A549 (cell line): ENCODE measurements at regions not wholly inside any gene's neighbourhood (a gene's known extent, or its start where the extent isn't known, plus 50 kb on each side); places are given as distances from the start of the nearest gene placed in this dataset.

Experiments used
- ATAC-seq, 2 experiments: fragments of 200-7000 bp in 1 of 2; fragments of >200 bp in 1 of 2; cut with Nextera tagmentation in 1 of 2; cut with Tn5 transposase in 1 of 2; 3 replicates each; pipeline versions ENCODE4 v1.8.0 to v1.9.1; 2018 to 2020; ENCODE audit warnings: mild to moderate bottlenecking in 1 of 2, moderate library complexity in 1 of 2
- CTCF ChIA-PET: fragments of 300-600 bp; sonication (Branson Sonifier 250); formaldehyde crosslinking; extraction: SDS; loops from one replicate; lab custom pipeline; 2021; ENCODE audit warnings: antibody characterized with exemption, inconsistent platforms; lab: Yijun Ruan, JAX
- POLR2A ChIA-PET: fragments of 350-600 bp; formaldehyde crosslinking; extraction: SDS; loops from one replicate; lab custom pipeline; 2021; ENCODE audit warnings: antibody characterized with exemption, inconsistent platforms; lab: Yijun Ruan, JAX
- DNase-seq, 2 experiments: peaks; one replicate each; pipeline versions ENCODE4 v3.0.0 to v3.0.0-alpha.2; 2011 to 2016; ENCODE audit warnings: low read depth in 1 of 2, low spot score in 1 of 2
- FAIRE-seq: peaks from 2 replicates; lab custom pipeline; 2011; peaks lifted over from hg19 to GRCh38; lab: Jason Lieb, UNC
- H3K27ac ChIP-seq, 2 experiments: fragments of >200 bp; sonication (Bioruptor Twin); formaldehyde crosslinking; 3 replicates each; pipeline ENCODE4 v1.5.1; 2016 to 2017
- H3K4me1 ChIP-seq: fragments of >200 bp; sonication (Bioruptor Twin); formaldehyde crosslinking; 3 replicates; pipeline ENCODE4 v1.6.1; 2016
- H3K4me2 ChIP-seq: fragments of >200 bp; sonication (Bioruptor Twin); formaldehyde crosslinking; 3 replicates; pipeline ENCODE4 v1.6.1; 2016
- H3K4me3 ChIP-seq: fragments of >200 bp; sonication (Bioruptor Twin); formaldehyde crosslinking; 3 replicates; pipeline ENCODE4 v1.5.1; 2016
- H3K9me3 ChIP-seq: fragments of >200 bp; sonication (Bioruptor Twin); formaldehyde crosslinking; 3 replicates; pipeline ENCODE4 v1.6.1; 2016
- BHLHE40 ChIP-seq: IDR thresholded peaks from 2 replicates; pipeline ENCODE4 v1.6.1; 2012; ENCODE audit warnings: low read depth, low read length, inconsistent platforms
- CHD4 ChIP-seq: fragments of 200-600 bp; sonication (generic); IDR thresholded peaks from 2 replicates; pipeline ENCODE4 v1.6.1; 2016; ENCODE audit warnings: antibody characterized with exemption, mild to moderate bottlenecking, borderline replicate concordance
- EHMT2 ChIP-seq: fragments of 200-600 bp; sonication (generic); IDR thresholded peaks from 2 replicates; pipeline ENCODE4 v1.6.1; 2016; ENCODE audit warnings: antibody characterized with exemption, low read depth, mild to moderate bottlenecking, moderate library complexity
- ELK1 ChIP-seq: fragments of 150-350 bp; IDR thresholded peaks from 2 replicates; pipeline ENCODE4 v1.6.1; 2014; ENCODE audit warnings: low read depth, mild to moderate bottlenecking, low read length
- ESRRA ChIP-seq: fragments of 150-350 bp; IDR thresholded peaks from 2 replicates; pipeline ENCODE4 v1.6.1; 2014; ENCODE audit warnings: mild to moderate bottlenecking, low read length, borderline replicate concordance
- HOXB13 ChIP-seq: fragments of 250-450 bp; sonication (Bioruptor Pico); IDR thresholded peaks from 2 replicates; pipeline ENCODE4 v1.5.0; 2020; ENCODE audit warnings: low read depth, mild to moderate bottlenecking, moderate library complexity
- HOXB5 ChIP-seq: fragments of 250-450 bp; sonication (Bioruptor Pico); IDR thresholded peaks from 2 replicates; pipeline ENCODE4 v1.5.0; 2020; ENCODE audit warnings: mild to moderate bottlenecking, moderate library complexity
- MAZ ChIP-seq: fragments of 150-350 bp; IDR thresholded peaks from 2 replicates; pipeline ENCODE4 v1.6.1; 2014; ENCODE audit warnings: antibody characterized with exemption, low read depth, low read length, borderline replicate concordance
- MYC ChIP-seq: IDR thresholded peaks from 2 replicates; pipeline ENCODE4 v1.6.1; 2012; ENCODE audit warnings: mild to moderate bottlenecking, inconsistent platforms, low read length, improper control_type of control experiment, borderline replicate concordance
- NPAS2 ChIP-seq: fragments of 250-450 bp; sonication (Bioruptor Pico); IDR thresholded peaks from 2 replicates; pipeline ENCODE4 v1.8.0; 2022; ENCODE audit warnings: mild to moderate bottlenecking, moderate library complexity, borderline replicate concordance
- POLR2A ChIP-seq: IDR thresholded peaks from 2 replicates; pipeline ENCODE4 v1.6.1; 2012; ENCODE audit warnings: mild to moderate bottlenecking, low read length
- RARB ChIP-seq: fragments of 250-450 bp; sonication (Bioruptor Pico); IDR thresholded peaks from 2 replicates; pipeline ENCODE4 v1.8.0; 2021; ENCODE audit warnings: mild to moderate bottlenecking, moderate library complexity
- RFX5 ChIP-seq: fragments of 450-650 bp; IDR thresholded peaks from 2 replicates; pipeline ENCODE4 v1.7.1; 2014; ENCODE audit warnings: antibody characterized with exemption, mild to moderate bottlenecking, moderate library complexity
- RNF2 ChIP-seq: fragments of 200-600 bp; sonication (generic); IDR thresholded peaks from 2 replicates; pipeline ENCODE4 v1.6.1; 2016; ENCODE audit warnings: low read depth, mild to moderate bottlenecking, antibody characterized with exemption, moderate library complexity, borderline replicate concordance
- SMC3 ChIP-seq: fragments of >200 bp; sonication (Bioruptor Twin); formaldehyde crosslinking; IDR thresholded peaks from 3 replicates; pipeline ENCODE4 v1.6.1; 2018; ENCODE audit warnings: inconsistent platforms
- TP53 ChIP-seq: fragments of 250-450 bp; sonication (Bioruptor Pico); IDR thresholded peaks from 2 replicates; pipeline ENCODE4 v1.5.0; 2021; ENCODE audit warnings: mild to moderate bottlenecking, moderate library complexity
- ZC3H11A ChIP-seq: fragments of 450-650 bp; IDR thresholded peaks from 2 replicates; pipeline ENCODE4 v1.6.1; 2014; ENCODE audit warnings: antibody characterized with exemption, mild to moderate bottlenecking
- ZNF302 ChIP-seq: fragments of 250-450 bp; sonication (Bioruptor Pico); IDR thresholded peaks from 2 replicates; pipeline ENCODE4 v1.9.0; 2021; ENCODE audit warnings: inconsistent platforms, mild to moderate bottlenecking, moderate library complexity
- WGBS: methylation state at CpG from one replicate; pipeline ENCODE4 v1.1.6; 2017; ENCODE audit errors: missing lambda C conversion rate; 5-methylcytosine and 5-hydroxymethylcytosine counted together
- TF ChIP-seq, protein P1 (sequence below): fragments of 200-600 bp; sonication (generic); IDR thresholded peaks from 2 replicates; pipeline ENCODE4 v1.6.1; 2016; ENCODE audit warnings: antibody characterized with exemption, mild to moderate bottlenecking, moderate library complexity

GRCh38 chr18:78709261-78709809 lies 270.3 kb upstream of the SALL3 start:
- Histone ChIP-seq H3K4me3 (no peak overlapping the region), H3K4me1 (no peaks in the 10 kb centered on the region)
- TF ChIP-seq ESRRA = no peak
- TF ChIP-seq HOXB13 = no peak
- no peak for TF ChIP-seq NPAS2 (CRISPR knock-in tag)
- TF ChIP-seq RARB (CRISPR knock-in tag) = no peak
- TF ChIP-seq RNF2 = no peak
- TF ChIP-seq, all 56 proteins: peak for 0
- no peak for DNase-seq
- H3K27ac ChIP-seq = no peak overlapping the region
- ChIA-PET CTCF (no interaction called here), POLR2A (no interaction called here)
- no peak for FAIRE-seq
- WGBS = 0% methylated on average over 3 of the region's 8 CpGs
- no peaks in the 10 kb centered on the region for H3K9me3 ChIP-seq
- ATAC-seq = no peak
- H3K4me2 ChIP-seq = no peak overlapping the region

DNA sequence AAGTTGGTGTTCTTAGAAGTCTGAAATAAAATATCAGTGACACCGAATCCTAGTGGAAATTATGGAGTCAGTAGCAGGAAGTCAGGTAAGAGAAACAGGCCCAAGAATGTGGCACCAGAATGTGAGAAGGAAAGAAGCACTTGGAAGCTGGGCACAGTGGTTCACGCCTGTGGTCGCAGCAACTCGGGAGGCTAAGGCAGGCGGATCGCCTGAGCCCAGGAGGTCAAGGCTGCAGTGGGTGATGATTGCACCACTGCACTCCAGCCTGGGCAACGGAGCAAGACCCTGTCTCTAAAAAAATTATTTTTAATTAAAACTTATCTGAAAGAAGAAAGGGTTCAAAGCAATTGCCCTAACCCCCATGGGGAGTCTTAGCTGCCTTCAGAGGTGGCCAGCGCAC lies 268.3 kb upstream of the SALL3 start:
- TF ChIP-seq, protein P1, sequence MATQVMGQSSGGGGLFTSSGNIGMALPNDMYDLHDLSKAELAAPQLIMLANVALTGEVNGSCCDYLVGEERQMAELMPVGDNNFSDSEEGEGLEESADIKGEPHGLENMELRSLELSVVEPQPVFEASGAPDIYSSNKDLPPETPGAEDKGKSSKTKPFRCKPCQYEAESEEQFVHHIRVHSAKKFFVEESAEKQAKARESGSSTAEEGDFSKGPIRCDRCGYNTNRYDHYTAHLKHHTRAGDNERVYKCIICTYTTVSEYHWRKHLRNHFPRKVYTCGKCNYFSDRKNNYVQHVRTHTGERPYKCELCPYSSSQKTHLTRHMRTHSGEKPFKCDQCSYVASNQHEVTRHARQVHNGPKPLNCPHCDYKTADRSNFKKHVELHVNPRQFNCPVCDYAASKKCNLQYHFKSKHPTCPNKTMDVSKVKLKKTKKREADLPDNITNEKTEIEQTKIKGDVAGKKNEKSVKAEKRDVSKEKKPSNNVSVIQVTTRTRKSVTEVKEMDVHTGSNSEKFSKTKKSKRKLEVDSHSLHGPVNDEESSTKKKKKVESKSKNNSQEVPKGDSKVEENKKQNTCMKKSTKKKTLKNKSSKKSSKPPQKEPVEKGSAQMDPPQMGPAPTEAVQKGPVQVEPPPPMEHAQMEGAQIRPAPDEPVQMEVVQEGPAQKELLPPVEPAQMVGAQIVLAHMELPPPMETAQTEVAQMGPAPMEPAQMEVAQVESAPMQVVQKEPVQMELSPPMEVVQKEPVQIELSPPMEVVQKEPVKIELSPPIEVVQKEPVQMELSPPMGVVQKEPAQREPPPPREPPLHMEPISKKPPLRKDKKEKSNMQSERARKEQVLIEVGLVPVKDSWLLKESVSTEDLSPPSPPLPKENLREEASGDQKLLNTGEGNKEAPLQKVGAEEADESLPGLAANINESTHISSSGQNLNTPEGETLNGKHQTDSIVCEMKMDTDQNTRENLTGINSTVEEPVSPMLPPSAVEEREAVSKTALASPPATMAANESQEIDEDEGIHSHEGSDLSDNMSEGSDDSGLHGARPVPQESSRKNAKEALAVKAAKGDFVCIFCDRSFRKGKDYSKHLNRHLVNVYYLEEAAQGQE = no peak
- TF ChIP-seq HOXB13 = no peak
- TF ChIP-seq ZNF302 = no peak
- no peak for TF ChIP-seq MYC
- no peak for TF ChIP-seq CHD4
- TF ChIP-seq RNF2 = no peak
- Histone ChIP-seq H3K4me1 (no peaks in the 10 kb centered on the region), H3K27ac (no peak overlapping the region), H3K4me3 (no peak overlapping the region), H3K4me2 (no peak overlapping the region), H3K9me3 (no peaks in the 10 kb centered on the region)
- no peak for ATAC-seq
- 25% methylated on average over 8 of the region's 8 CpGs for WGBS
- ChIA-PET POLR2A (no interaction called here), CTCF (no interaction called here)
- no peak for FAIRE-seq
- DNase-seq = no peak

GRCh38 chr18:78711971-78712370 lies 267.6 kb upstream of the SALL3 start:
- 0% methylated on average over 3 of the region's 4 CpGs for WGBS
- no peak for TF ChIP-seq ESRRA
- no peak for TF ChIP-seq BHLHE40
- TF ChIP-seq, protein P1 = no peak
- no peak for TF ChIP-seq MAZ
- no peak for TF ChIP-seq SMC3
- no peak for TF ChIP-seq TP53 (CRISPR knock-in tag)
- TF ChIP-seq EHMT2 = no peak
- no peak for TF ChIP-seq RFX5
- no peak for TF ChIP-seq POLR2A
- TF ChIP-seq ZC3H11A = no peak
- no peak for TF ChIP-seq MYC
- no peak for TF ChIP-seq CHD4
- no peak for TF ChIP-seq HOXB5
- no peak for TF ChIP-seq ELK1
- no peak for TF ChIP-seq RARB (CRISPR knock-in tag)
- H3K9me3 ChIP-seq = no peaks in the 10 kb centered on the region
- no peaks in the 10 kb centered on the region for H3K4me1 ChIP-seq
- DNase-seq (no peak), FAIRE-seq (no peak), ATAC-seq (no peak)
- CTCF ChIA-PET = no interaction called here
- POLR2A ChIA-PET = no interaction called here
- H3K4me2 ChIP-seq = no peak overlapping the region
- no peak overlapping the region for H3K27ac ChIP-seq
- H3K4me3 ChIP-seq = no peak overlapping the region
